ENCODE measurements at regions not wholly inside any gene's neighbourhood (a gene's known extent, or its start where the extent isn't known, plus 50 kb on each side); places are given as distances from the start of the nearest gene placed in this dataset.

- TF ChIP-seq POLR2A (IDR thresholded peaks at IDR 0.05) = no peak
- TF ChIP-seq, protein P1, sequence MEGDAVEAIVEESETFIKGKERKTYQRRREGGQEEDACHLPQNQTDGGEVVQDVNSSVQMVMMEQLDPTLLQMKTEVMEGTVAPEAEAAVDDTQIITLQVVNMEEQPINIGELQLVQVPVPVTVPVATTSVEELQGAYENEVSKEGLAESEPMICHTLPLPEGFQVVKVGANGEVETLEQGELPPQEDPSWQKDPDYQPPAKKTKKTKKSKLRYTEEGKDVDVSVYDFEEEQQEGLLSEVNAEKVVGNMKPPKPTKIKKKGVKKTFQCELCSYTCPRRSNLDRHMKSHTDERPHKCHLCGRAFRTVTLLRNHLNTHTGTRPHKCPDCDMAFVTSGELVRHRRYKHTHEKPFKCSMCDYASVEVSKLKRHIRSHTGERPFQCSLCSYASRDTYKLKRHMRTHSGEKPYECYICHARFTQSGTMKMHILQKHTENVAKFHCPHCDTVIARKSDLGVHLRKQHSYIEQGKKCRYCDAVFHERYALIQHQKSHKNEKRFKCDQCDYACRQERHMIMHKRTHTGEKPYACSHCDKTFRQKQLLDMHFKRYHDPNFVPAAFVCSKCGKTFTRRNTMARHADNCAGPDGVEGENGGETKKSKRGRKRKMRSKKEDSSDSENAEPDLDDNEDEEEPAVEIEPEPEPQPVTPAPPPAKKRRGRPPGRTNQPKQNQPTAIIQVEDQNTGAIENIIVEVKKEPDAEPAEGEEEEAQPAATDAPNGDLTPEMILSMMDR (IDR thresholded peaks at IDR 0.05) = no peak
- Histone ChIP-seq H3K27ac (no peak overlapping the region), H3K27me3 (no peaks in the 10 kb centered on the region), H3K4me1 (replicated peaks in 1 of 2) (no peaks in the 10 kb centered on the region), H3K9me3 (replicated peaks in 1 of 3) (peaks cover 0 to 4% (median 0%) of the 10 kb centered on the region in 3 donors), H3K4me3 (no peak overlapping the region), H3K36me3 (replicated peaks in 1 of 2) (no peaks in the 10 kb centered on the region)
- no peak for DNase-seq
- 60 to 73% (median 68%) methylated on average over 3 of the region's 3 CpGs for WGBS, 4 donors
- intact Hi-C loops (cut with DNase I) = no loop called here
Observed at GRCh38 chr12:84492351-84492883, 420.2 kb downstream of the SLC6A15 start.

DNA sequence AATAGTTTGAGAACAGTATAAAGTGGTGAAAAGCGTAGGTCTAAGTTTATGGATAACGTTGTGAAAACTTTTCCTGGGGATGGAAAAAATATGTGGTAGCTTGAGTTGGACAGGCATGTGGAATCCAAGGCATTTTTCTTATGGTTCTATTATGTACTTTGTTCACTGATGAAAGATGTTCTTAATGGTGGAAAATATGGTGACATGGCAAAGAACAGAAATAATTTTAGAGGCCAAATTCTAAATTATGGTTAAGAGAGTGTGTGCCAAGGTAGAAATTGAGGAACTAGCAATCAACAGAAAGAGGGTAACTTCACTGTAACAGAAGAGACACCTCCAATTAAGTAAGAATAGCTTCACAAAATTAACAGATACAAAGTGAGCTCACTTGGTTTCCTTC lies 427.8 kb downstream of the SLC6A15 start:
- Histone ChIP-seq H3K36me3 (replicated peaks in 1 of 2) (no peaks in the 10 kb centered on the region), H3K27me3 (no peaks in the 10 kb centered on the region), H3K4me3 (no peak overlapping the region), H3K9me3 (replicated peaks in 1 of 3) (no peaks in the 10 kb centered on the region), H3K27ac (no peak overlapping the region), H3K4me1 (replicated peaks in 1 of 2) (no peaks in the 10 kb centered on the region)
- DNase-seq = no peak
- WGBS, 4 donors = 72 to 82% (median 77%) methylated on average over 2 of the region's 2 CpGs
- TF ChIP-seq POLR2A (IDR thresholded peaks at IDR 0.05) = no peak
- TF ChIP-seq, protein P1 (IDR thresholded peaks at IDR 0.05) = no peak
- intact Hi-C loops (cut with DNase I) = no loop called here

DNA sequence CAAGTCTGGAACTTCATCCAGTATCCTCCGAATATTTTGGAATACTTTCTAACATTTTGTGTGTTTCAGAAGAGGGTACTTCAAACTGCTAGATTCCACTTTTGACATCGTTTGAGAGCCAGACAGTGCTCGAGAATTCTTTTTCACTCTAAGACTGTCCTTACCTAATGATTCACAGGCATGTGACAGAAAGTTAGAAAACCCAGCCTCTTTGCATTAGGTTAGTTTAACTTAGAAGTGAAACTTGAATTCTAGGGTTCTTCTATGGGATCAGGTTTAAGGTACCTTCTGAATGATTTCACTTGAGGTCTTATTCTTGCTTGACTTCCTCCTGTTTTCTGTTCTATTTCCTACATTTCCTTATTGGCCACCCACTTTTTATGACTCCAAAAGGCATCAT lies 431.8 kb downstream of the SLC6A15 start:
- Histone ChIP-seq H3K4me1 (replicated peaks in 1 of 2) (no peaks in the 10 kb centered on the region), H3K9me3 (replicated peaks in 1 of 3) (no peaks in the 10 kb centered on the region), H3K27ac (no peak overlapping the region), H3K27me3 (no peaks in the 10 kb centered on the region), H3K36me3 (replicated peaks in 1 of 2) (no peaks in the 10 kb centered on the region), H3K4me3 (no peak overlapping the region)
- intact Hi-C loops (cut with DNase I) = no loop called here
- DNase-seq = no peak
- TF ChIP-seq, protein P1 (IDR thresholded peaks at IDR 0.05) = no peak
- TF ChIP-seq POLR2A (IDR thresholded peaks at IDR 0.05) = no peak
- WGBS, 4 donors = 69 to 78% (median 72%) methylated on average over 3 of the region's 3 CpGs

DNA sequence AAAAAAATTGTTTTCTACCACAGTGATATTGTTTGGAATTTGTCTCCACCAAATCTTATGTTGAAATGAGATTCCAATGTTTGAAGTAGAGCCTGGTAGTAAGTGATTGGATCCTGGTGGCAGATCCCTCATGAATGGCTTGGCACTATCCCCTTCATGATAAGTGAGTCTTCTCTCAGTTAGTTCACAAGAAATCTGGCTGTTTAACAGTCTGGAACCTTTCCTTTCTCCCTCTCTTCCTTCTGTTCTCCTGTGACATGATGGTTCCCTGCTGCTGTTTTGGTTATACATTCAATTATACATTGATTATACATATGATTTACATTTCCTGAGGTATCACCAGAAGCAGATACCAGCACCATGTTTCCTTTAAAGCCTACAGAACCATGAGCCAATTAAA lies 442.2 kb downstream of the SLC6A15 start:
- no peak for DNase-seq
- intact Hi-C loops (cut with DNase I) = no loop called here
- H3K4me3 ChIP-seq = no peak overlapping the region
- H3K9me3 ChIP-seq (replicated peaks in 1 of 3) = no peaks in the 10 kb centered on the region
- H3K36me3 ChIP-seq (replicated peaks in 1 of 2) = no peaks in the 10 kb centered on the region
- no peak overlapping the region for H3K27ac ChIP-seq
- TF ChIP-seq, protein P1 (IDR thresholded peaks at IDR 0.05) = no peak
- no peak for TF ChIP-seq POLR2A (IDR thresholded peaks at IDR 0.05)
- no peaks in the 10 kb centered on the region for H3K27me3 ChIP-seq
- H3K4me1 ChIP-seq (replicated peaks in 1 of 2) = no peaks in the 10 kb centered on the region

Data from adrenal gland (tissue), 9 donors.